Spleen (tissue), 11 donors: ENCODE measurements at regions not wholly inside any gene's neighbourhood (a gene's known extent, or its start where the extent isn't known, plus 50 kb on each side); places are given as distances from the start of the nearest gene placed in this dataset.

Experiments used
- DNase-seq: peaks from one replicate; pipeline ENCODE4 v3.0.0-alpha.2; 2020
- H3K27ac ChIP-seq, 8 donors: fragments of 200-600 bp; sonication (generic) in 7 of 8; 1 replicate in 4 of 8; 2 replicates in 4 of 8; pipeline versions ENCODE4 v1.5.0 to v1.8.0; 2016 to 2021; ENCODE audit warnings: inconsistent platforms in 4 of 8, mild to moderate bottlenecking in 4 of 8, moderate library complexity in 1 of 8
- H3K27me3 ChIP-seq, 7 donors: fragments of 200-600 bp; sonication (generic) in 6 of 7; replicated peaks in 1 of 7; 1 replicate in 4 of 7; 2 replicates in 3 of 7; pipeline versions ENCODE4 v1.5.0 to v1.8.0; 2016 to 2021; ENCODE audit warnings: inconsistent platforms in 3 of 7, mild to moderate bottlenecking in 1 of 7
- H3K36me3 ChIP-seq, 6 donors: fragments of 200-600 bp; sonication (generic) in 5 of 6; 1 replicate in 4 of 6; 2 replicates in 2 of 6; pipeline versions ENCODE4 v1.5.0 to v1.8.0; 2016 to 2021; ENCODE audit warnings: inconsistent platforms in 2 of 6
- H3K4me1 ChIP-seq, 6 donors: fragments of 200-600 bp; sonication (generic) in 5 of 6; 1 replicate in 3 of 6; 2 replicates in 3 of 6; pipeline versions ENCODE4 v1.5.0 to v1.8.0; 2016 to 2021; ENCODE audit warnings: inconsistent platforms in 3 of 6
- H3K4me3 ChIP-seq, 8 donors: fragments of 200-600 bp; sonication (generic) in 7 of 8; 1 replicate in 4 of 8; 2 replicates in 4 of 8; pipeline versions ENCODE4 v1.5.0 to v1.8.0; 2016 to 2021; ENCODE audit warnings: inconsistent platforms in 4 of 8, mild to moderate bottlenecking in 4 of 8, moderate library complexity in 2 of 8
- H3K9me3 ChIP-seq, 8 donors: fragments of 200-600 bp; sonication (generic) in 7 of 8; 1 replicate in 4 of 8; 2 replicates in 4 of 8; pipeline versions ENCODE4 v1.5.0 to v1.8.0; 2016 to 2021; ENCODE audit warnings: inconsistent platforms in 4 of 8
- CTCF ChIP-seq, 11 experiments: fragments of 200-600 bp in 7 of 11; fragments of 450-650 bp in 4 of 11; sonication (generic) in 4 of 11; IDR thresholded peaks in 8 of 11; conservative IDR thresholded peaks in 3 of 11; 1 replicate in 7 of 11; 2 replicates in 4 of 11; pipeline versions ENCODE4 v1.4.0 to v1.8.0; 2016 to 2021; ENCODE audit warnings: antibody characterized with exemption in 11 of 11, inconsistent platforms in 4 of 11, mild to moderate bottlenecking in 1 of 11
- POLR2A ChIP-seq, 3 donors: fragments of 450-650 bp; IDR thresholded peaks; one replicate each; pipeline ENCODE4 v1.5.1; 2017; ENCODE audit warnings: antibody characterized with exemption in 3 of 3, mild to moderate bottlenecking in 1 of 3
- POLR2AphosphoS5 ChIP-seq, 3 donors: sonication (generic); formaldehyde crosslinking; IDR thresholded peaks; one replicate each; pipeline ENCODE4 v1.5.1; 2017; ENCODE audit warnings: antibody characterized with exemption in 3 of 3
- WGBS, 5 donors: extraction: QIAGEN DNeasy Blood & Tissue Kit in 3 of 5; methylation state at CpG; one replicate each; pipeline versions ENCODE4 v1.1.5 to v1.1.7; 2013 to 2018; 5-methylcytosine and 5-hydroxymethylcytosine counted together
- intact Hi-C: fragments of 100-400 bp; cut with DNase I; formaldehyde crosslinking; loops from one replicate; pipeline ENCODE4 v1.15.0; 2023; ENCODE audit warnings: low total_unique reads
- donor health status: healthy with polysubstance abuse.
- donor health status: DM: no; HTN: no; CAD: no; lungs with moderate emphysema.
- donor health status: DM: no; HTN: no; CAD: no.
- donor health status: Bipolar disorder and iron deficiency.
- donor health status: healthy.
- donor health status: DM: no; HTN: no; CAD: no.
- donor health status: DM: yes; HTN: yes; CAD: no.

GRCh38 chr5:28215091-28215490, 1176.7 kb upstream of the CDH9 start:
- Histone ChIP-seq H3K9me3 (peaks cover 0 to 42% (median 8%) of the 10 kb centered on the region in 8 donors), H3K27ac (no peak overlapping the region), H3K27me3 (no peaks in the 10 kb centered on the region), H3K4me3 (no peak overlapping the region), H3K4me1 (no peaks in the 10 kb centered on the region), H3K36me3 (no peaks in the 10 kb centered on the region)
- intact Hi-C loops = no loop called here
- no peak for DNase-seq
- TF ChIP-seq POLR2A (IDR thresholded peaks at IDR 0.05) (no peak), CTCF (IDR thresholded peaks at IDR 0.05 in 8 of 11, conservative IDR thresholded peaks at IDR 0.05 in 3 of 11) (no peak), POLR2AphosphoS5 (IDR thresholded peaks at IDR 0.05) (no peak)

- TF ChIP-seq POLR2AphosphoS5 (IDR thresholded peaks at IDR 0.05) (no peak), CTCF (IDR thresholded peaks at IDR 0.05 in 8 of 11, conservative IDR thresholded peaks at IDR 0.05 in 3 of 11) (no peak), POLR2A (IDR thresholded peaks at IDR 0.05) (no peak)
- H3K4me3 ChIP-seq = no peak overlapping the region
- H3K36me3 ChIP-seq = no peaks in the 10 kb centered on the region
- DNase-seq = no peak
- H3K9me3 ChIP-seq = peaks cover 0 to 49% (median 8%) of the 10 kb centered on the region in 8 donors
- 71 to 87% (median 79%) methylated on average over 3 of the region's 3 CpGs for WGBS, 5 donors
- H3K27ac ChIP-seq = no peak overlapping the region
- intact Hi-C loops = no loop called here
- no peaks in the 10 kb centered on the region for H3K4me1 ChIP-seq
- H3K27me3 ChIP-seq = no peaks in the 10 kb centered on the region
These were observed 1175.9 kb upstream of the CDH9 start for GRCh38 chr5:28214292-28214691.

GRCh38 chr5:28208356-28208755, 1170.0 kb upstream of the CDH9 start:
- no peak overlapping the region for H3K4me3 ChIP-seq
- no peak for TF ChIP-seq POLR2A (IDR thresholded peaks at IDR 0.05)
- no peak for TF ChIP-seq CTCF (IDR thresholded peaks at IDR 0.05 in 8 of 11, conservative IDR thresholded peaks at IDR 0.05 in 3 of 11)
- no peak for TF ChIP-seq POLR2AphosphoS5 (IDR thresholded peaks at IDR 0.05)
- WGBS, 5 donors = 88 to 100% (median 94%) methylated on average over 1 of the region's 1 CpG
- H3K27ac ChIP-seq = no peak overlapping the region
- intact Hi-C loops = no loop called here
- peaks cover 0 to 30% (median 0%) of the 10 kb centered on the region in 8 donors for H3K9me3 ChIP-seq
- H3K36me3 ChIP-seq = no peaks in the 10 kb centered on the region
- H3K27me3 ChIP-seq = no peaks in the 10 kb centered on the region
- DNase-seq = no peak
- no peaks in the 10 kb centered on the region for H3K4me1 ChIP-seq

- no peak for TF ChIP-seq CTCF (IDR thresholded peaks at IDR 0.05 in 8 of 11, conservative IDR thresholded peaks at IDR 0.05 in 3 of 11)
- TF ChIP-seq POLR2A (IDR thresholded peaks at IDR 0.05) = no peak
- TF ChIP-seq POLR2AphosphoS5 (IDR thresholded peaks at IDR 0.05) = no peak
These were observed 1151.6 kb upstream of the CDH9 start for GRCh38 chr5:28190011-28190410.

More at GRCh38 chr5:28190011-28190410, 1151.6 kb upstream of the CDH9 start:
- H3K9me3 ChIP-seq = peaks cover 0 to 28% (median 9%) of the 10 kb centered on the region in 8 donors
- no peaks in the 10 kb centered on the region for H3K4me1 ChIP-seq
- no peak for DNase-seq
- no peaks in the 10 kb centered on the region for H3K36me3 ChIP-seq
- no peak overlapping the region for H3K27ac ChIP-seq
- intact Hi-C loops = no loop called here
- H3K27me3 ChIP-seq = no peaks in the 10 kb centered on the region
- no peak overlapping the region for H3K4me3 ChIP-seq
- WGBS, 5 donors = 45 to 59% (median 50%) methylated on average over 2 of the region's 2 CpGs
